ENCODE measurements at regions not wholly inside any gene's neighbourhood (a gene's known extent, or its start where the extent isn't known, plus 50 kb on each side); places are given as distances from the start of the nearest gene placed in this dataset.

DNA sequence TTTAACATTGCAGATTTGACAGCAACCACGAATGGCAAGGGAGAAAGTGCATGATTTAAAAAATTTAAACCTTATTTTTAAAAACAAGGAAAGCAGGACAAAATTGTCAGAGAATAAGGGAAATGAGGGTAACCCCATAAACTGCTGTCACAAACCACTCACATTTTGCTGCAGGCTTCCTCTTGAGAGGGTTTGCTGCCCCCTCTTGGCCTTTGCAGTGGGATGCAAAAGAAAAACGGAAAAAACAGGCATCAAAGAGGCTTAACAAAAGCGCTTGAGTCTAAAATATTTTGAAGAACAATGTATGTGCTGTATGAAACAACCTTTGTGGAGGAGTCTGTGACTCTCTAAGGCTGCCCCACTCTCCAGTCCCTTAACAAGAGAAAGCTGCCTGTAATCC, 91.6 kb downstream of the TMX3 start:
- TF ChIP-seq, protein P1, sequence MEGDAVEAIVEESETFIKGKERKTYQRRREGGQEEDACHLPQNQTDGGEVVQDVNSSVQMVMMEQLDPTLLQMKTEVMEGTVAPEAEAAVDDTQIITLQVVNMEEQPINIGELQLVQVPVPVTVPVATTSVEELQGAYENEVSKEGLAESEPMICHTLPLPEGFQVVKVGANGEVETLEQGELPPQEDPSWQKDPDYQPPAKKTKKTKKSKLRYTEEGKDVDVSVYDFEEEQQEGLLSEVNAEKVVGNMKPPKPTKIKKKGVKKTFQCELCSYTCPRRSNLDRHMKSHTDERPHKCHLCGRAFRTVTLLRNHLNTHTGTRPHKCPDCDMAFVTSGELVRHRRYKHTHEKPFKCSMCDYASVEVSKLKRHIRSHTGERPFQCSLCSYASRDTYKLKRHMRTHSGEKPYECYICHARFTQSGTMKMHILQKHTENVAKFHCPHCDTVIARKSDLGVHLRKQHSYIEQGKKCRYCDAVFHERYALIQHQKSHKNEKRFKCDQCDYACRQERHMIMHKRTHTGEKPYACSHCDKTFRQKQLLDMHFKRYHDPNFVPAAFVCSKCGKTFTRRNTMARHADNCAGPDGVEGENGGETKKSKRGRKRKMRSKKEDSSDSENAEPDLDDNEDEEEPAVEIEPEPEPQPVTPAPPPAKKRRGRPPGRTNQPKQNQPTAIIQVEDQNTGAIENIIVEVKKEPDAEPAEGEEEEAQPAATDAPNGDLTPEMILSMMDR (IDR thresholded peaks at IDR 0.05): peak; percentile 83
- TF ChIP-seq ZFX (IDR thresholded peaks at IDR 0.05; ENCODE audit: borderline replicate concordance): no peak
